Stimulated activated CD4-positive, alpha-beta T cell treated with anti-CD3 and anti-CD28 coated beads, Interleukin-4, amount 100 ng/mL, for 4 hours (primary cell): ENCODE measurements at regions not wholly inside any gene's neighbourhood (a gene's known extent, or its start where the extent isn't known, plus 50 kb on each side); places are given as distances from the start of the nearest gene placed in this dataset.

Experiments used
- DNase-seq, 2 experiments: peaks; one replicate each; pipeline ENCODE4 v3.0.0-alpha.2; 2020

GRCh38 chr6:14066782-14067406, 50.7 kb upstream of the CD83 start:
- no peak for DNase-seq

- no peak for DNase-seq
Observed at GRCh38 chr6:14067656-14068055, 49.9 kb upstream of the CD83 start.
